Memory B cell (primary cell): ENCODE measurements at regions not wholly inside any gene's neighbourhood (a gene's known extent, or its start where the extent isn't known, plus 50 kb on each side); places are given as distances from the start of the nearest gene placed in this dataset.
"Not testable (repeated sequence)": the region's sequence is repeated elsewhere in the genome, so short reads cannot be mapped to it uniquely, and the experiment has no call there.

Experiments
- ATAC-seq: fragments of 150-1000 bp; cut with Tn5 transposase; 2 replicates; pipeline ENCODE4 v1.10.0; 2021; ENCODE audit warnings: low read depth, mild to moderate bottlenecking, moderate library complexity
- DNase-seq, 2 donors: peaks; one replicate each; pipeline ENCODE4 v3.0.0; 2022; ENCODE audit warnings: low spot score in 2 of 2
- H3K27ac Mint-ChIP-seq: one replicate; pipeline ENCODE4 v1.8.0; 2022; ENCODE audit warnings: mild to moderate bottlenecking, moderate library complexity, mixed read lengths
- H3K27me3 Mint-ChIP-seq: one replicate; pipeline ENCODE4 v1.8.0; 2022; ENCODE audit warnings: mixed read lengths
- H3K36me3 Mint-ChIP-seq: one replicate; pipeline ENCODE4 v1.8.0; 2022; ENCODE audit warnings: mild to moderate bottlenecking, mixed read lengths
- H3K4me1 Mint-ChIP-seq: one replicate; pipeline ENCODE4 v1.8.0; 2022; ENCODE audit warnings: mixed read lengths
- H3K4me3 Mint-ChIP-seq: one replicate; pipeline ENCODE4 v1.8.0; 2022; ENCODE audit warnings: mild to moderate bottlenecking, moderate library complexity, mixed read lengths
- H3K9me3 Mint-ChIP-seq: one replicate; pipeline ENCODE4 v1.8.0; 2022; ENCODE audit warnings: mixed read lengths

DNA sequence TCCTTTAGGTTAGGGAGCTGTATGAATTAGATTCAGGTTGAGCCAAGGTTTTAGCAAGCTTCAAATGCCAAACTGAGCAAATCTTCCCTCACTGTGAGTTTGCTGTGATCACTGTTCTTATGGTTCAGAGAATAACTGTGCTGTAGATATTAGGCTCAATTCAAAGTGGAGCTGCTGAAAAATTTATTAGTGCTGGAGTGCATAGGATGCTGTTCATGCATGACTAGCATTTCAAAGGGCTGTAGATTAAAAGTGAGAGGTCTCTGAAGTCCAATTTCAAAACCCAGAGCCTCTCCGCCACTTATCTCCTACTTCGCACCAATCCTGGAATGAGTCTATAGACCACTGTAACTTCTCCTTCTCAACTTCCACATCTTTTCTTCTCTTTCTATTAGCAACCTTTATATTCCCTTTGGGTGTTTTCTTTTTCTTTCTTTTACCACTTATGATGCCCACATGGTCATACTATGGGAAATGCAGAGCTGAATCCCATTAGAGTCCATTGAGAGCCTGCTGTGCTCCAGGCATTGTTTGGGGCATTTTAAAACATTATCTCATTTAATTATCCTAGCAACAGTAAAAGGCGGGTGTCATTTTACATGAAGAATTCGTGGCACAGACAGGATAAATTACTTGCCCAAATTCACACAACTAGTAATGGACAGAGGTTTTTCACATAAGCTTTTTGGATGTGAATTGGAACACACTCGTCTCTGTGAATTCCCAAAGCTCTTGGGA is 77.5 kb upstream of the EEA1 start:
- H3K27me3 Mint-ChIP-seq = no peaks in the 10 kb centered on the region
- peaks cover 4% of the 10 kb centered on the region for H3K4me1 Mint-ChIP-seq
- no peak overlapping the region for H3K4me3 Mint-ChIP-seq
- DNase-seq (no peak), ATAC-seq (no peak)
- H3K36me3 Mint-ChIP-seq = peaks cover 9% of the 10 kb centered on the region
- H3K9me3 Mint-ChIP-seq = no peaks in the 10 kb centered on the region
- H3K27ac Mint-ChIP-seq = no peak overlapping the region

DNA sequence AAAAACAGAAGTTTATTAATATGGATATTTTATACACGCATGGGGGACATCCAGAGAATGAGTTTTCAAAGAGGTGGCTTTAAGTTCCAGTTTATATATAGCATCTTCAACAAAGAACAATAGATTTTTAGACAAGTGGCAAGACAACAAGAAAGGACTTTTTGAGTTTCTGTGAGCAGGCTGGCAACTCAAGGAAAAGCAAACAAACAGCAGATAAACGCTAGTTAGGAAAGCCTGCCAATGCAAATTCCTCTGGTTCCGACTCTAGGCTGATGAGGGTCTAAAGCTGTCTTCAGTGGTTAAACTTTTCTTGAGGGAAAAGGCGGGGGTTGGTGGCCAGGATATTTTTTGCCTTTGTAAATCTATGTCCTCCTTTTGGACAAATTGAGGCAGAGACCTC is 78.4 kb upstream of the EEA1 start:
- ATAC-seq (no peak), DNase-seq (no peak)
- Mint-ChIP-seq H3K4me3 (no peak overlapping the region), H3K9me3 (no peaks in the 10 kb centered on the region), H3K4me1 (peaks cover 4% of the 10 kb centered on the region), H3K36me3 (peaks cover 12% of the 10 kb centered on the region), H3K27ac (no peak overlapping the region), H3K27me3 (no peaks in the 10 kb centered on the region)

DNA sequence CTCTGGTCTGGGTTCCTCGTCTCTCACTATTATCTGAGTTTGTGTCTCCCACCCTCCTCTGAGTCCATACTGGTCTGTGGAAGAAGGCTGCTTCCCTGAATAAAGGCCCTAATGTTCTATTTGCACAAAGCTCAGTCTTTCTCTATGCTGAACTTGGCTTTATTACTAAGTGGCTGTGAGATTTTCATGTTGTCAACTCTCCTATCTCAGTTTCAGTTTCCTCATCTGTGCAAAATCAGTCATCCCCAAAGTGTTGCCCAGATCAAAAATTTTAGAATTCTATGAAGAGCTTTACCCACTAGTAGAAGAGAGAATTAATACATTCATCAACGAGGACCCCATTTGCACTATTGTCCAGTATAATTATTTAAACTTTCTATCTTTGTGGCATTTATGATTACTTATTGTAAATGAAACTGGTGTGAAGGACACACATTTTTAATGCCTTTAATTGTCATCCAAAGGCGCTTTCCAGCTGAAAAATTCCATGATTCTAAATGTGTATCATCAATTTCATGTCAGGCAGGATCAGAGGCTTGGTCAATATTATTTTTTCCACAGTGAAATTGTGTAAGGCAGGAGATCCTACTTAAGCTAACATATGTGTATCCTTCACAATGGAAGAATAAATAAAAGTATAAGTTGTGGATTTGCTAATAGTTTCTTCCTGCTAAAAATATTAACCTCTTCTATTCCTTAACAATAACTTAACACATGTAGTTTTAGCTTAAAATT is 79.1 kb upstream of the EEA1 start:
- ATAC-seq = no peak

DNA sequence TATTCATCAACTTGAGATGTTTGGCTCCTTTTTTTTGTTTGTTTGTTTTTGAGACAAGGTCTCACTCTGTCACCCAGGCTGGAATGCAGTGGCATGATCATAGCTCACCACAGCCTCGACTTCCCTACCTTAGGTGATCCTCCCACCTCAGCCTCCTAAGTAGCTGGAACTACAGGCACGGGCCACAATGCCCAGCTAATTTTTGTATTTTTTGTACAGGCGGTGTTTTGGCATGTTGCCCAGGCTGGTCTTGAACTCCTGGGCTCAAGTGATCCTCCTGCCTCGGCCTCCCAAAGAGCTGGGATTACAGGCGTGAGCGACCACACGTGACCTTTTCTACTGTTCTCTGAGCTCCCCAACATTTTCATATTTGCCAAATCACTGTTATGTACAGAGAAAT is 79.8 kb upstream of the EEA1 start:
- not testable (repeated sequence) for H3K27me3 Mint-ChIP-seq, H3K4me1 Mint-ChIP-seq, H3K9me3 Mint-ChIP-seq, H3K27ac Mint-ChIP-seq, ATAC-seq, DNase-seq, H3K4me3 Mint-ChIP-seq
- peaks cover 12% of the 10 kb centered on the region for H3K36me3 Mint-ChIP-seq

More for the DNA sequence above, 79.1 kb upstream of the EEA1 start:
- Mint-ChIP-seq H3K9me3 (no peaks in the 10 kb centered on the region), H3K4me1 (peaks cover 4% of the 10 kb centered on the region), H3K4me3 (no peak overlapping the region), H3K36me3 (peaks cover 12% of the 10 kb centered on the region), H3K27ac (no peak overlapping the region), H3K27me3 (no peaks in the 10 kb centered on the region)
- DNase-seq = no peak

DNA sequence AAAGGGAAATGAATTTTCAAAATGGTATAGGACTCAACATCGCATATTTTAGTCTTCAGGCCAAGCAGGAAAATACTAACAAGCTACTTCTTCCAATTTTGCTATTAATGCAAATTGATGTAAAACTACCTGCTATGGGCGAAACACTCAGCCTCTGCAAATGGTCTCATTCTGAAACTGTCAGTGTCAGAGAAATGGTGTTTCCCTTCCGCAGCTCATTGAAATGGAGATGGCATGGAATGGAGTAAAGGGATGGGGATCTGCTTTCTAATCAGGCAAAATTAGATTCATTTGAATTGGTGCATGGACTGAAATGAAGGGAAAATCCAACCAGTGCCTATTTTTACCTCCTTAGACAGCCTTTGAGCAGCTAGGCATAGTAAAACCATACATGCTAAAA is 80.4 kb upstream of the EEA1 start:
- ATAC-seq = no peak
- H3K9me3 Mint-ChIP-seq = no peaks in the 10 kb centered on the region
- H3K4me3 Mint-ChIP-seq = no peak overlapping the region
- H3K27me3 Mint-ChIP-seq = no peaks in the 10 kb centered on the region
- no peak for DNase-seq
- peaks cover 4% of the 10 kb centered on the region for H3K4me1 Mint-ChIP-seq
- H3K36me3 Mint-ChIP-seq = peaks cover 15% of the 10 kb centered on the region
- no peak overlapping the region for H3K27ac Mint-ChIP-seq

DNA sequence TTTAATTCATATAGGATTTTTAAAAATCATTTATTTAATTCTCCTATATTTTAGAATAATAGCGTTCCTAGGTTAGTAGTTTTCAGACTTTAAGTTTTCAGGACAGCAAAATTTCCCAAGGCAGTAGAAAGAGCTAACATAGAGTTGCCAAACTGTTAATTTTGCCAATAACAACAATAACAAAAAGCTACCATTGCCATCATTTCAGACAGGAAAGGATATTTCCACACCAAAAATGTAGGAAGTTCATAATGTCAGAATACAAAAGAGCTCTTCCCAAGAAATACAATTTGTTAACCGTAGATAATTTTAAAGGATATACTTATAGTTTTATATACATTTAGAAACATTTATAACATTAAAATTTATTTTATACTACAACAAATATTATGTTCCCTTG is 81.4 kb upstream of the EEA1 start:
- no peak for DNase-seq
- ATAC-seq = no peak
- Mint-ChIP-seq H3K4me1 (peaks cover 4% of the 10 kb centered on the region), H3K36me3 (peaks cover 13% of the 10 kb centered on the region), H3K27ac (no peak overlapping the region), H3K9me3 (no peaks in the 10 kb centered on the region), H3K4me3 (no peak overlapping the region), H3K27me3 (no peaks in the 10 kb centered on the region)

DNA sequence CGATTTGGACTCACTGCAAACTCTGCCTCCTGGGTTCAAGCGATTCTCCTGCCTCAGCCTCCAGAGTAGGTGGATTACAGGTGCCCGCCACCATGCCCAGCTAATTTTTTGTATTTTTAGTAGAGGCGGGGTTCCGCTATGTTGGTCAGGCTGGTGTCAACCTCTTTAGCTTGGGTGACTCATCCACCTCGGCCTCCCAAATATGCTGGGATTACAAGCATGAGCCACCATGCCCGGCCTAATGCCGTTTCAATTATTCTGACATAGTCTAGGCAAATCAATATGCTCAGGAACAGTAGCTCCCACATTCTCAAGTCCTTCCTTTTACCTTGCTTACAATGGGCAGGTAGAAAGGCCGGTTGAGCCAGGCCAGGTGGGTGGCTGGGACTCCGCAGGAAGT is 82.0 kb upstream of the EEA1 start:
- Mint-ChIP-seq H3K4me3 (no peak overlapping the region), H3K36me3 (peaks cover 12% of the 10 kb centered on the region), H3K4me1 (peaks cover 4% of the 10 kb centered on the region), H3K27me3 (no peaks in the 10 kb centered on the region), H3K9me3 (no peaks in the 10 kb centered on the region), H3K27ac (no peak overlapping the region)
- DNase-seq = no peak
- ATAC-seq = no peak

DNA sequence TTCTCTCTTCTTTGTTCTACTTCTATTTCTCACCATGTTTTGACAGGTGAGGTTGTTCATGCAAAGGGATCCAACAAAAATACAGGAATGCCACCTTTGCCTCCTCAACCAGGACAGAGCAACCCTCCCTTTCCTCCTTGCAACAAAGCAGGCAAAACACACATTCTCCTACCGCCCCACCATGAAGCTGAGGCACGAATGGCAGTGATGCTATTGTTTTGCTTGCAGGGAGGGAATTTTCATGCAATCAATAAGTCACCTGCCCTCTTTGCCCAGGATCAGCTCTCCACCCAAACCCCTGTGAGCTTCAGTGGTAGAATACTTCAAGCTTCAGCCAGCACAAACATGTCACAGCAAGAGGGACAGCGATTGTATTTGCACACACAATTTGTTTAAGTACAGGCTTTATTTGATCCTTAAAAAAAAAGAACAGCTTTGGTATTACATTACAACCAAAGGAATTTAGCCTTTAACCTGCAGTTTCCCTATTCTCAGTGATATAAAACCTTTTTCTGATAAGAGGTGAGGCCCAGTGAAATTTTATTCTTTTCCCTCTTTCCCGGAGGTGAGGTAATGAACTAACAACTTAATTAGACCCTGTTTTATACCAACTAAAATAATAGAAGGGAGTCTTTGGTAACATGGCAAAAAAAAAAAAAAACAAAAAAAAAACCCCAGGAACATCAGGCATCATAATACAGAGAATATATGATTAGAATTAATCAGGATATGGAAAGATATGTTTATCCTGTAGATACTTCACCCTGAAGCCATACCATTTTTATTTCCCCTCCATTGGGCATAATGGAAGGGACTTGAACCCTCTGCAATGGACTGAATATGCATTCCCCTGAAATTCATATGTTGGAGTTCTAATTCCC is 87.0 kb upstream of the EEA1 start:
- ATAC-seq = no peak
- no peaks in the 10 kb centered on the region for H3K9me3 Mint-ChIP-seq
- no peaks in the 10 kb centered on the region for H3K27me3 Mint-ChIP-seq
- H3K36me3 Mint-ChIP-seq = peaks cover 24% of the 10 kb centered on the region
- H3K4me3 Mint-ChIP-seq = no peak overlapping the region
- no peak for DNase-seq
- no peaks in the 10 kb centered on the region for H3K4me1 Mint-ChIP-seq
- no peak overlapping the region for H3K27ac Mint-ChIP-seq

DNA sequence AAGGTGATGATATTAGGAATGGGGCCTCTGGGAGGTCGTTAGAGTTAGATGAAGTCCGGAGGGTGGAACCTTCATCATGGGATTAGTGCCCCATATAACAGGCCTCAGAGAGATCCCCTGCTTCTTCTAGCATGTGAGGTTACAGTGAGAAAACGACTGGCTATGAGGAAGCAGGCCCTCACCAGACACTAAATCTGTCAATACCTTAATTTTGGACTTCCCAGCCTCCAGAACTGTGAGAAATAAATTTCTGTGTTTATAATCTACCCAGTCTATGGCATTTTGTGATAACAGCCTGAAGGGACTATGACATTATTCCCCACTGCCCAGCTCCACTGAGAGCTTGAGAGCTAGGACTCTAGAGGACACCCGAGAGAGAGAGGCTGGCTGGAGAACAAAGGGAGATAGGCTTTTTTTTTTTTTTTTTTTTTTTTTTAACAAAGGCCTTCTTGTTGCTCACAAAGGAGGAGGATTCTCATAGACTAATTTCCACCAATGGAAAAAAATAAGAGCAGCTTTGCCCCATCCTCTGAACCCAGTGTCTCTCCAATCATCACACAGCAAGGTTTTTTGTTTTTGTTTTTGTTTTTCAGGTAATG is 87.8 kb upstream of the EEA1 start:
- Mint-ChIP-seq H3K36me3 (peaks cover 24% of the 10 kb centered on the region), H3K4me1 (no peaks in the 10 kb centered on the region), H3K27me3 (no peaks in the 10 kb centered on the region), H3K27ac (no peak overlapping the region), H3K4me3 (no peak overlapping the region), H3K9me3 (no peaks in the 10 kb centered on the region)
- ATAC-seq (no peak), DNase-seq (no peak)

DNA sequence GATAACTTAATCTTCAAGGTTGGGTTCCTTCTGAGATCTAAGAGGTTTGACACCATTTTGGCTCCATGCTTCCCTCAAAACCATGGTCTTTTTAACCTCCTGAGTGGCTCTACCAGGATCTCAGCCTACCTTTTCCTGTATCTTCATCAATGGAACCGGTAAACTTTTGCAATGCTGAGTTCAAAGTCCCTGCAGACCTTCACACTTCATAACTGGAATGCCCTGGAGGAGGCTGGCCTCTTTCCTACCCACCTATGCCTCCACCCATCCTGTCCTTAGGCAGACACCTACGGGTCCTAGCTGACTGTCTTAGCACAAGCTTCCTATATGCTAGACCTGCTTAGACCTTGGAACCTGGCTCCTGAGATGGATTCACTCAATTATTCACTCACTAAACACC is 89.5 kb upstream of the EEA1 start:
- no peaks in the 10 kb centered on the region for H3K9me3 Mint-ChIP-seq
- peaks cover 21% of the 10 kb centered on the region for H3K36me3 Mint-ChIP-seq

DNA sequence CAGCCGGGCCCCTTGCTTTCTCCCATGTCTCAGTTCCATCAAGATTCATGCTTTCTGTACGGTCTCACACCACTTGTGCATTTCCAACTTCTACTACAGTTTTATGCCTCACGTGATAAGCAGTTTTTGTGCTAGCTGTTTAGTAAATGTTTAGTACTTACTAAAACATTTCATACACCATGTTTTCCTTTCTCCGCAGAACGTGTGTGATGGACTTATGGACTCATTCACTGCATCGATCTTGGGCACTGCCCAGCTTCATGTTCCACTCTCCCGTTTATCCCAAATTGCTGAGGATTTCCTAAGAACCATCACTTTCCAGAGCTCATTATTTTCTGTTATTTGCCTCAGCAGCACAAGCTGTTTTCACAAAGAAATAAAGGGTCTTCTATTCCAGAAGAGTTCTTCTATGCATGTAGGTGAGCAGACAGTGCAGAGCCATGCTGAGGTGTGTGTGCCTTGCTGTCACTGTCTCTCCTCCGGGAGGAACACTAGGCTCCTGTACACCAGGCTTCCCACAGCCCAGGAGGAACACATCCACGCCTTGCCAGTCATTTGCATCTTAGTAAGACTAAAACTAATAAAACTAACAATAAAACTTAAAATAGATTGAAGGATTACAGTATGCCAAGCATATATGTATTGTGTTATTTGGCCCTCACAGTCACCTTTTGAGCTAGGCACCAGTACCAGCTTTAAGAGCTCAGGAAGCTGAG is 90.3 kb upstream of the EEA1 start:
- Mint-ChIP-seq H3K27ac (no peak overlapping the region), H3K4me3 (no peak overlapping the region), H3K27me3 (no peaks in the 10 kb centered on the region), H3K9me3 (no peaks in the 10 kb centered on the region), H3K4me1 (no peaks in the 10 kb centered on the region), H3K36me3 (peaks cover 18% of the 10 kb centered on the region)
- no peak for DNase-seq
- ATAC-seq = no peak

More for the DNA sequence above, 89.5 kb upstream of the EEA1 start:
- Mint-ChIP-seq H3K4me1 (no peaks in the 10 kb centered on the region), H3K4me3 (no peak overlapping the region), H3K27ac (no peak overlapping the region), H3K27me3 (no peaks in the 10 kb centered on the region)
- DNase-seq (no peak), ATAC-seq (no peak)

DNA sequence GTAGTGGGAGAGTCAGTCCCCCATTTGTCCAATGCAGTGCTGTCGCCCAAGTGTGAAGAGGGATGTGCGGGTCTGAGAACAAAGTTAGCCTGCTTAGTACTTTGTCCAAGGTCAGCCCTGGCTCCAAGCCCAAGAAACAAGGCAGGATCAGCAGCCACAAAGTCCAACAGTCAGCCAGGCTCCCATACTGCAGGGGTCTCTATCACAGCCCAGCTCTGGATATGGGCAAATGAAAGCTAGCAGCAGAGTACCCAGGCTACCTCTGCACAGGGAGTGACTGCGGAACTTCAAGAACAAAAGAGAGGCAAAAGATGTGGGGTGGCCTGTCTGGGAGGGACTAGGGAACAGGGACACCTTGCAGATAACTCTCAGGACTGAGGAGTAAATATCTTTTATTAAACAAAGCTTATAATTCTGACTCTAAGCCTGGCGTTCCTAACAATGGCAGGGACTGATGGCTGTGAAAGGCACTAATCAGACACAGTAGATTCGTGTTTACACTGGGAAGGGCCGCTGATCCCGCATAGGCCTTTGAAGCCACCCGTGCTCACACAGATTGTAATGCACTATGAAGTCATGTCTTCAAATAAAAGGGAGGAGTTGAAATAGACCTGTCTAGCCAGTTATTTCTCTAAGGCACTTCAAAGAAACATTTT is 91.0 kb upstream of the EEA1 start:
- Mint-ChIP-seq H3K27me3 (no peaks in the 10 kb centered on the region), H3K4me3 (no peak overlapping the region), H3K4me1 (no peaks in the 10 kb centered on the region), H3K9me3 (no peaks in the 10 kb centered on the region), H3K36me3 (peaks cover 15% of the 10 kb centered on the region), H3K27ac (no peak overlapping the region)
- no peak for ATAC-seq
- no peak for DNase-seq
